Astrocyte (in vitro differentiated cells and primary cell): ENCODE measurements at regions not wholly inside any gene's neighbourhood (a gene's known extent, or its start where the extent isn't known, plus 50 kb on each side); places are given as distances from the start of the nearest gene placed in this dataset.

Source experiments
- EZH2 ChIP-seq: IDR thresholded peaks from 2 replicates; pipeline ENCODE4 v1.6.1; 2012; ENCODE audit warnings: mild to moderate bottlenecking, low read length, inconsistent platforms; ENCODE audit not compliant: insufficient read depth
- TF ChIP-seq, protein P1 (sequence below): IDR thresholded peaks from 2 replicates; pipeline ENCODE4 v1.5.1; 2011; ENCODE audit warnings: low read depth, mild to moderate bottlenecking, inconsistent platforms, low read length, moderate library complexity; ENCODE audit not compliant: insufficient read depth

DNA sequence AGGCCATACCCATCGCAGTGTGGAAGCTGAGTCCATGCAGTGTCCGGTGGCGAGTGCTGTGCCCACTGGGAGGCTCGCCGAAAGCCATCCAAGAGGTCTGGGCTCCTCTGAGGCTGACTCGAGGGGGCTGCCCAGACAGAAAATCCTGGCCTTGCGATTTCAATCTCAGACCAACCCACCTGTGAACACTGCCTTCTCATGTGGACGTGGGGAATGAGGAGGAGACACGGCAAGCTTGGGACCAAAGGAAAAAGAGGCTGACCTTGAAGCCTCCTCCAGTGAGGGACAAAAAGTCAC is 157.2 kb upstream of the AFDN start:
- no peak for TF ChIP-seq EZH2
- TF ChIP-seq, protein P1, sequence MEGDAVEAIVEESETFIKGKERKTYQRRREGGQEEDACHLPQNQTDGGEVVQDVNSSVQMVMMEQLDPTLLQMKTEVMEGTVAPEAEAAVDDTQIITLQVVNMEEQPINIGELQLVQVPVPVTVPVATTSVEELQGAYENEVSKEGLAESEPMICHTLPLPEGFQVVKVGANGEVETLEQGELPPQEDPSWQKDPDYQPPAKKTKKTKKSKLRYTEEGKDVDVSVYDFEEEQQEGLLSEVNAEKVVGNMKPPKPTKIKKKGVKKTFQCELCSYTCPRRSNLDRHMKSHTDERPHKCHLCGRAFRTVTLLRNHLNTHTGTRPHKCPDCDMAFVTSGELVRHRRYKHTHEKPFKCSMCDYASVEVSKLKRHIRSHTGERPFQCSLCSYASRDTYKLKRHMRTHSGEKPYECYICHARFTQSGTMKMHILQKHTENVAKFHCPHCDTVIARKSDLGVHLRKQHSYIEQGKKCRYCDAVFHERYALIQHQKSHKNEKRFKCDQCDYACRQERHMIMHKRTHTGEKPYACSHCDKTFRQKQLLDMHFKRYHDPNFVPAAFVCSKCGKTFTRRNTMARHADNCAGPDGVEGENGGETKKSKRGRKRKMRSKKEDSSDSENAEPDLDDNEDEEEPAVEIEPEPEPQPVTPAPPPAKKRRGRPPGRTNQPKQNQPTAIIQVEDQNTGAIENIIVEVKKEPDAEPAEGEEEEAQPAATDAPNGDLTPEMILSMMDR, result no peak
